AG10803 (cell line): ENCODE measurements at regions not wholly inside any gene's neighbourhood (a gene's known extent, or its start where the extent isn't known, plus 50 kb on each side); places are given as distances from the start of the nearest gene placed in this dataset.

Experiments used
- DNase-seq: peaks from one replicate; pipeline ENCODE4 v3.0.0; 2010; ENCODE audit warnings: low read depth
- H3K4me3 ChIP-seq: 2 replicates; pipeline ENCODE4 v1.5.1; 2011; ENCODE audit warnings: mild to moderate bottlenecking, low read length, control low read depth
- CTCF ChIP-seq: conservative IDR thresholded peaks from 2 replicates; pipeline ENCODE4 v1.5.1; 2011; ENCODE audit warnings: mild to moderate bottlenecking, low read length, control low read depth, inconsistent platforms

GRCh38 chr11:115843111-115843510, 338.9 kb upstream of the CADM1 start:
- no peak for TF ChIP-seq CTCF
- no peak for DNase-seq
- H3K4me3 ChIP-seq: no peak overlapping the region

DNA sequence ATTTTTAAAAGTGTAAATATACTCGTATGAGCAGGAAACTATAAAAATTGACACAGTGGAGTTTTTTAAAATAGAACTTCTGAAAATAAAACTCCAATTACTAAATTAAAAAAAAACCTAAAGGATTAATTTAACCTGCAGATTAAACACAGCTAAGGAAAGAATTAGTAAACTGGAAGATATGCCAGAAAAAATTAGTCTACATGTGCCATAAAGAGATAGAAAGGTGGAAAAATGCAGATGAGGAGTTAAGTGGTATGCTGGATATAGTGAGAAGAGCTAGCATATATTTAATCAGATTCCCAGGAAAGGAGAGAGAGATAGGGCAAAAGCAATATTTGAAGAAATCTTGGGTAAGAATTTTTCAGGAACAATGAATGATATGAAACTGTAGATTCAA, 315.8 kb upstream of the CADM1 start:
- H3K4me3 ChIP-seq: no peak overlapping the region
- DNase-seq: no peak
- TF ChIP-seq CTCF: no peak

DNA sequence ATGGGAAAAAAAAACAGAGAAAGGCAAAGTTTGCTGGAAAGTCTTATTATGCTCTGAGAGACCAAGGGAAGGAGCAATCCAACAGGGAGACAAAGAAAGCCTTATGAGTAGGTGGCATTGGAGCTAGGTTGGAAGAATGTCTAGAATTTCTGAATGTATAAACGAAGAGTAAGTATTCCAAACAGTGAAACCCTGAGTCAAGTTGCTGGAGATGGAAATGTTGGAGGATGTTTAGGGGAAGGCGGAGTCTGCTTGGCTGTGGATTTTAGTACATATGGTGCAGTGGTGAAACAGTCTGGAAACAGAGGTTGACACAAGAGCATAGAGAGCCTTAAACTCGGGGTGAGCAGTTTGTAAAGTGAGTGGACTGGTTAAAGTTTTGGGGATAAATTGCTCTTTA, 314.8 kb upstream of the CADM1 start:
- DNase-seq: no peak
- no peak for TF ChIP-seq CTCF
- no peak overlapping the region for H3K4me3 ChIP-seq

DNA sequence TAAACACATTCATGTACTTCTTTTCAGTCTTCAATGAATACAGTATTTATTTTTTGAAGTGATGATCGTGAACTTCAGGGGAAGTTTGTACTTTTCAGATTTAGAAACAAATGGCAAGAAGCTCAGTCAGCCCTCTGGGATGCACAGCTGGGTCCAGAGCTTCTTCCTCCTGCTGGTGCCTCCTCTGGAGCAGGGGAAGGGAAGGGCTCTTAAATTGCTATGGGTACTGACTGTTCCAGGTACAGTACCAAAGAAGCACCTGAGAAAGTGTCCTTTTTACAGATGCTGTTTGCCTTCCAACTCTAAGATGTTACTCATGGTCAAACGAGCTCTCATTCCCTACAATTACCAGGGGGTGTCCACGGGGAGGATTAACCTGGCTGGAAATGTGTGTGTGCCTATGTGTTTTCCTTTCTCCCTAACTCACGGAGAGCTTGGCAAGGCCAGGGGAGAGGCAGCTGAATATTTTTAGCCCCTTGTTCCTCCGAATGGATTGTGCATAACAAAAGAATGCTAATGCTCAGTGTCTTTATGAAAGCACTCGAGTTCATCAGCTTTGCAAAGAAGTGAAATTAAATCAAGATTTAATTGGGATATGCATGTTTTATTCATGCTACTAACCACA, 313.7 kb upstream of the CADM1 start:
- H3K4me3 ChIP-seq: no peak overlapping the region
- DNase-seq: no peak
- no peak for TF ChIP-seq CTCF

GRCh38 chr11:115808351-115808940, 304.2 kb upstream of the CADM1 start:
- DNase-seq: no peak
- TF ChIP-seq CTCF: no peak
- H3K4me3 ChIP-seq: no peak overlapping the region

- no peak overlapping the region for H3K4me3 ChIP-seq
- no peak for DNase-seq
- no peak for TF ChIP-seq CTCF
These were observed 301.8 kb upstream of the CADM1 start for GRCh38 chr11:115806056-115806455.

GRCh38 chr11:115803073-115803740, 299.0 kb upstream of the CADM1 start:
- TF ChIP-seq CTCF: no peak
- no peak for DNase-seq
- no peak overlapping the region for H3K4me3 ChIP-seq
